AG04450 (cell line): ENCODE measurements at regions not wholly inside any gene's neighbourhood (a gene's known extent, or its start where the extent isn't known, plus 50 kb on each side); places are given as distances from the start of the nearest gene placed in this dataset.

ENCODE experiments used
- CTCF ChIA-PET: fragments of 300-600, 350-600 bp; formaldehyde crosslinking; extraction: SDS; loops from one replicate; lab custom pipeline; 2022; ENCODE audit warnings: antibody characterized with exemption, inconsistent platforms; lab: Charles Lee
- POLR2A ChIA-PET: fragments of 350-600 bp; formaldehyde crosslinking; extraction: SDS; loops from one replicate; lab custom pipeline; 2021; ENCODE audit warnings: antibody characterized with exemption, inconsistent platforms; lab: Yijun Ruan, JAX
- DNase-seq: peaks from one replicate; pipeline ENCODE4 v3.0.0-alpha.2; 2011; ENCODE audit warnings: low read depth, low spot score
- H3K27ac ChIP-seq: one replicate; pipeline ENCODE4 v1.5.1; 2012; ENCODE audit warnings: low read depth, low read length, control low read depth
- H3K27me3 ChIP-seq: one replicate; pipeline ENCODE4 v1.6.0; 2012; ENCODE audit warnings: low read length; ENCODE audit not compliant: control insufficient read depth, insufficient read depth
- H3K4me3 ChIP-seq: 2 replicates; pipeline ENCODE4 v1.5.1; 2011; ENCODE audit warnings: mild to moderate bottlenecking, low read depth, low read length, control low read depth
- H3K9me3 ChIP-seq: 2 replicates; pipeline ENCODE4 v1.5.1; 2012; ENCODE audit warnings: low read length; ENCODE audit not compliant: control insufficient read depth, insufficient read depth
- TF ChIP-seq, protein P1 (sequence below): IDR thresholded peaks from 2 replicates; pipeline ENCODE4 v1.5.1; 2011; ENCODE audit warnings: low read depth, low read length, control low read depth, inconsistent platforms

DNA sequence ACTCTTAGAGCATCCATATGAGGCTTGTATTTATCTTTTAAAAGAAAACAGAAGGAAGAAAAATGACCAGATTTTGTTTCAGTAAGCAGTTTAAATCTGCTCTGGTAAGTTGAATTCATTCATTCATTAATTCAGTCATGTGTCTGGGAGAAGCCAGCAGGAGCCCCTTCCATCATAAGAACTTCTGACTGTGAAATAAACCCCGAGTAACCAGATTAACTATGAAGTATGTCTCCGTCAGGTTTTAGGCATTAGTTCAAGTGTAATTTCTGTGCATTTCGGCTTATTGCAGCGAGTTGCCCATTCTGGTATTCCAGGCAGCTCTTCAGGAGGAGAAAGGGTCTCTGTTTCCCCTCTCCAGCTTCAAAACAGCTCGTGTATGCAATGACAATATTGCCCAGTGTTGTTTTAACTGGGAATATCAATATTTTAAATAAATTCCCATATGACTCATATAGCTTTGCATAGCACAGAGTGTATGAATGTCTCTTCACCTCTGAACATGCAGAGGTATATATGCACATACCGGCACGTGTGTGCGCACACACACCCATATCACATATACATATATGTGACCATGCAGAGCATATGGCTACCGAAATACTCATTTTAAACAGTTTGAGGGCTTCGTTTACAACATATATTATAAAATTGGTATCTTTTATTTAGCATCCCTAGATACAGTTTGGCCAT lies 255.3 kb downstream of the BCOR start:
- no peak overlapping the region for H3K4me3 ChIP-seq
- no peak for DNase-seq
- no peak overlapping the region for H3K27ac ChIP-seq
- CTCF ChIA-PET: no interaction called here
- POLR2A ChIA-PET: no interaction called here
- TF ChIP-seq, protein P1, sequence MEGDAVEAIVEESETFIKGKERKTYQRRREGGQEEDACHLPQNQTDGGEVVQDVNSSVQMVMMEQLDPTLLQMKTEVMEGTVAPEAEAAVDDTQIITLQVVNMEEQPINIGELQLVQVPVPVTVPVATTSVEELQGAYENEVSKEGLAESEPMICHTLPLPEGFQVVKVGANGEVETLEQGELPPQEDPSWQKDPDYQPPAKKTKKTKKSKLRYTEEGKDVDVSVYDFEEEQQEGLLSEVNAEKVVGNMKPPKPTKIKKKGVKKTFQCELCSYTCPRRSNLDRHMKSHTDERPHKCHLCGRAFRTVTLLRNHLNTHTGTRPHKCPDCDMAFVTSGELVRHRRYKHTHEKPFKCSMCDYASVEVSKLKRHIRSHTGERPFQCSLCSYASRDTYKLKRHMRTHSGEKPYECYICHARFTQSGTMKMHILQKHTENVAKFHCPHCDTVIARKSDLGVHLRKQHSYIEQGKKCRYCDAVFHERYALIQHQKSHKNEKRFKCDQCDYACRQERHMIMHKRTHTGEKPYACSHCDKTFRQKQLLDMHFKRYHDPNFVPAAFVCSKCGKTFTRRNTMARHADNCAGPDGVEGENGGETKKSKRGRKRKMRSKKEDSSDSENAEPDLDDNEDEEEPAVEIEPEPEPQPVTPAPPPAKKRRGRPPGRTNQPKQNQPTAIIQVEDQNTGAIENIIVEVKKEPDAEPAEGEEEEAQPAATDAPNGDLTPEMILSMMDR: no peak
- H3K27me3 ChIP-seq: peaks cover 3% of the 10 kb centered on the region
- no peaks in the 10 kb centered on the region for H3K9me3 ChIP-seq

DNA sequence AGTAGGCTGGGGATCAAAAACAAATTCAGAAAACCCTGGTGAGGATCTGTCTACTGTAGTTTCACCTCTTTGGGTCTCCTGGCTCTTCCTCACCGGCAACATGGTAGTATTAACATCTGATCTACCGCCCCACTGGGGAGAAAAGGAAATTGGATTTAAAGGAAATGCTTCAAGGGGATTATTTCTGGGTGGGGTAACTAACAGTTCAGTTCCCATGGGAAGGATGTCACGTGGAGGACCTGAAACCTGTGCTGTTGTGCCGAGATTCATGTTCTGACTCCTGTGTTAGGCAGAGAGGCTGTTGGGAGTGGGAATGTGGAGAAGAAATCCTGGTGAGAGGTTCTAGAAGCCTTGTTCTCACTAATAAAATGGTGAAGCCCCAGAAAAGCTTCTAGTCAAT lies 254.4 kb downstream of the BCOR start:
- TF ChIP-seq, protein P1: no peak
- ChIA-PET POLR2A (no interaction called here), CTCF (no interaction called here)
- Histone ChIP-seq H3K27me3 (no peaks in the 10 kb centered on the region), H3K27ac (no peak overlapping the region), H3K9me3 (no peaks in the 10 kb centered on the region), H3K4me3 (no peak overlapping the region)
- DNase-seq: no peak

DNA sequence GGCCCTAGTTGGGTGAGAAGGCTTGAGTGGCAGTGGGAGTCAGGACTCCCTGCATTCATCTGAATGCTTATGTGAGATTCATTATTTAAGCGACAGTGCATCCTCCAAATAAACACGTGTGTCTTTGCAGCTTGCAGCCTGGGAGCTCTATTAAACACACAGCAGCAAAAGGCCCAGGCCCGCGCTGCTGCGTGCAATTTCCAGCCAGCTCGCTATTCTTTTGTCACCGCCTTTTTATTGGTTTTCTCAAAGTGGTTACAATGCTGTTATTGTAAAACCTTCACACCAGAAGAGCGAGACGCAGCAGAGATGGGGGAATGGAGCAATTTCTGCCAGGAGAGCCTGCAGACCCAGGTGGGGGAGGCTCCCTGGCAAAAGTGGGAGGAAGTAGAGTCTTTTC lies 252.5 kb downstream of the BCOR start:
- Histone ChIP-seq H3K27me3 (no peaks in the 10 kb centered on the region), H3K27ac (no peak overlapping the region), H3K9me3 (no peaks in the 10 kb centered on the region), H3K4me3 (no peak overlapping the region)
- POLR2A ChIA-PET: no interaction called here
- CTCF ChIA-PET: no interaction called here
- DNase-seq: no peak
- TF ChIP-seq, protein P1: no peak

DNA sequence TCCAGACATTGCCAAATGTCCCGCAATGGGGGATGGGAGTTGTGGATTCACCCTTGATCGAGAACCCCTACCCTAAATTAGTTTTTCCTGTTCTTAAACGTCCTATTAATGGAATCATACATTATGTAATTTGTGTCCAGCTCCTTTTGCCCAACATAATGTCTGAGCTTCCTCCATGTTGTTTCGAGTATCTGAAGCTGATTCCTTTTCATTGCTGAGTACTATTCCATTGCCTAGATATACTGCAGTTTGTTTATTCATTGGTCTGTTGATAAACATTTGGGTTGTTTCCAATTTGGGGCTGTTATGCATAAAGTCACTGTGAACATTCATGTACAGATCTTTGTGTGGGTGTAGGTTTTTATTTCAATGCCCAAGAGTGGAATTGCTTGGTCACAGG lies 251.3 kb downstream of the BCOR start:
- H3K27me3 ChIP-seq: no peaks in the 10 kb centered on the region
- DNase-seq: no peak
- H3K4me3 ChIP-seq: no peak overlapping the region
- TF ChIP-seq, protein P1: no peak
- no peaks in the 10 kb centered on the region for H3K9me3 ChIP-seq
- no peak overlapping the region for H3K27ac ChIP-seq
- CTCF ChIA-PET: no interaction called here
- POLR2A ChIA-PET: no interaction called here

DNA sequence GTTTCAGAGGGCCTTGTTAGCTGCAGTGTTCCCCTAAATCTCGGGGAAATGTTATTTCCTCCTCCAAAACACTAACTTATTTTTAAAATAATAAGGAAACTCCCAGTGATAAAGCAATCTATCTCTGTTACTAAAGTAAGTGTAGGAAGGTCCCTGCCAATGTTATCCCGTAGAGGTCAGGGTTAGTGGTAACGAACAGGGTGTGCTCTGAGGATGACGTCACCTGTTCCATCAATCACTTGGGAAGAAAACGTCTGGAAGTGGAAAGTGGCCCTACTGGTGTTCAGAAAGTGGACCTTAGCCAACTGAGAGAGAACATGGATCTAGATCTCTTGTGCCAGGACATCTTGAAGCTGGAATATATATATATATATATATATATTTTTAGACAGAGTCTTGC lies 249.5 kb downstream of the BCOR start:
- no peak overlapping the region for H3K27ac ChIP-seq
- no peaks in the 10 kb centered on the region for H3K27me3 ChIP-seq
- DNase-seq: no peak
- ChIA-PET POLR2A (no interaction called here), CTCF (no interaction called here)
- H3K9me3 ChIP-seq: no peaks in the 10 kb centered on the region
- TF ChIP-seq, protein P1: no peak
- H3K4me3 ChIP-seq: no peak overlapping the region
